ENCODE measurements at regions not wholly inside any gene's neighbourhood (a gene's known extent, or its start where the extent isn't known, plus 50 kb on each side); places are given as distances from the start of the nearest gene placed in this dataset.

- Histone ChIP-seq H3K27ac (no peak overlapping the region), H3K4me3 (no peak overlapping the region), H3K27me3 (no peaks in the 10 kb centered on the region), H3K36me3 (no peaks in the 10 kb centered on the region), H3K9me3 (no peaks in the 10 kb centered on the region), H3K4me1 (no peaks in the 10 kb centered on the region)
- intact Hi-C loops (cut with DNase I) = no loop called here
- no peak for DNase-seq (ENCODE audit: extremely low spot score in 2 of 2)
- TF ChIP-seq CTCF (IDR thresholded peaks at IDR 0.05) (no peak), POLR2A (IDR thresholded peaks at IDR 0.05) (no peak), POLR2AphosphoS5 (IDR thresholded peaks at IDR 0.05; ENCODE audit: insufficient read depth in 1 of 2, low read depth in 1 of 2) (no peak)
Observed at GRCh38 chr4:131113273-131113672, 2017.3 kb downstream of the C4orf33 start.

GRCh38 chr4:131113704-131114103, 2017.8 kb downstream of the C4orf33 start:
- Histone ChIP-seq H3K9me3 (no peaks in the 10 kb centered on the region), H3K4me1 (no peaks in the 10 kb centered on the region), H3K36me3 (no peaks in the 10 kb centered on the region), H3K27me3 (no peaks in the 10 kb centered on the region), H3K27ac (no peak overlapping the region), H3K4me3 (no peak overlapping the region)
- no peak for TF ChIP-seq POLR2AphosphoS5 (IDR thresholded peaks at IDR 0.05; ENCODE audit: insufficient read depth in 1 of 2, low read depth in 1 of 2)
- DNase-seq (ENCODE audit: extremely low spot score in 2 of 2) = no peak
- intact Hi-C loops (cut with DNase I) = no loop called here

- no peaks in the 10 kb centered on the region for H3K4me1 ChIP-seq
- no peak overlapping the region for H3K4me3 ChIP-seq
- H3K36me3 ChIP-seq = no peaks in the 10 kb centered on the region
- no peak for DNase-seq (ENCODE audit: extremely low spot score in 2 of 2)
- no peaks in the 10 kb centered on the region for H3K27me3 ChIP-seq
- H3K9me3 ChIP-seq = no peaks in the 10 kb centered on the region
- TF ChIP-seq CTCF (IDR thresholded peaks at IDR 0.05) = no peak
- no peak for TF ChIP-seq POLR2A (IDR thresholded peaks at IDR 0.05)
- TF ChIP-seq POLR2AphosphoS5 (IDR thresholded peaks at IDR 0.05; ENCODE audit: insufficient read depth in 1 of 2, low read depth in 1 of 2) = no peak
- intact Hi-C loops (cut with DNase I) = no loop called here
- H3K27ac ChIP-seq = no peak overlapping the region
Observed at GRCh38 chr4:131119661-131120060, 2023.7 kb downstream of the C4orf33 start.

GRCh38 chr4:131137196-131137595, 2011.9 kb upstream of the PCDH10 start:
- DNase-seq (ENCODE audit: extremely low spot score in 2 of 2) = no peak
- TF ChIP-seq POLR2AphosphoS5 (IDR thresholded peaks at IDR 0.05; ENCODE audit: insufficient read depth in 1 of 2, low read depth in 1 of 2) (no peak), POLR2A (IDR thresholded peaks at IDR 0.05) (no peak), CTCF (IDR thresholded peaks at IDR 0.05) (no peak)
- H3K36me3 ChIP-seq = no peaks in the 10 kb centered on the region
- no peaks in the 10 kb centered on the region for H3K4me1 ChIP-seq
- H3K9me3 ChIP-seq = no peaks in the 10 kb centered on the region
- no peaks in the 10 kb centered on the region for H3K27me3 ChIP-seq
- intact Hi-C loops (cut with DNase I) = no loop called here
- H3K4me3 ChIP-seq = no peak overlapping the region
- H3K27ac ChIP-seq = no peak overlapping the region

- intact Hi-C loops (cut with DNase I) = no loop called here
- no peaks in the 10 kb centered on the region for H3K9me3 ChIP-seq
- no peaks in the 10 kb centered on the region for H3K27me3 ChIP-seq
- H3K4me3 ChIP-seq = no peak overlapping the region
- DNase-seq (ENCODE audit: extremely low spot score in 2 of 2) = no peak
- H3K27ac ChIP-seq = no peak overlapping the region
- H3K4me1 ChIP-seq = no peaks in the 10 kb centered on the region
- TF ChIP-seq POLR2A (IDR thresholded peaks at IDR 0.05) = no peak
- no peaks in the 10 kb centered on the region for H3K36me3 ChIP-seq
Observed at GRCh38 chr4:131159261-131159660, 1989.8 kb upstream of the PCDH10 start.

GRCh38 chr4:131192318-131192717, 1956.8 kb upstream of the PCDH10 start:
- no peaks in the 10 kb centered on the region for H3K27me3 ChIP-seq
- no peak for DNase-seq (ENCODE audit: extremely low spot score in 2 of 2)
- H3K4me1 ChIP-seq = no peaks in the 10 kb centered on the region
- intact Hi-C loops (cut with DNase I) = no loop called here
- H3K27ac ChIP-seq = no peak overlapping the region
- no peaks in the 10 kb centered on the region for H3K36me3 ChIP-seq
- TF ChIP-seq POLR2A (IDR thresholded peaks at IDR 0.05) = no peak
- TF ChIP-seq POLR2AphosphoS5 (IDR thresholded peaks at IDR 0.05; ENCODE audit: insufficient read depth in 1 of 2, low read depth in 1 of 2) = no peak
- TF ChIP-seq CTCF (IDR thresholded peaks at IDR 0.05) = no peak
- no peaks in the 10 kb centered on the region for H3K9me3 ChIP-seq
- H3K4me3 ChIP-seq = no peak overlapping the region

Measured in vagina (tissue), 2 donors.